Natural killer cell (primary cell): ENCODE measurements at regions not wholly inside any gene's neighbourhood (a gene's known extent, or its start where the extent isn't known, plus 50 kb on each side); places are given as distances from the start of the nearest gene placed in this dataset.
"Not testable (repeated sequence)": the region's sequence is repeated elsewhere in the genome, so short reads cannot be mapped to it uniquely, and the experiment has no call there.

Source experiments
- ATAC-seq, 3 donors: fragments of 150-1000 bp in 2 of 3; fragments of 200-7000 bp in 1 of 3; cut with Tn5 transposase; 1 replicate in 1 of 3; 2 replicates in 2 of 3; pipeline ENCODE4 v1.10.0; 2021; ENCODE audit warnings: mild to moderate bottlenecking in 2 of 3, moderate library complexity in 2 of 3
- DNase-seq, 2 donors: peaks; one replicate each; pipeline versions ENCODE4 v3.0.0 to v3.0.0-alpha.2; 2013 to 2021; ENCODE audit warnings: mixed read lengths in 1 of 2
- H3K27ac ChIP-seq: one replicate; pipeline ENCODE4 v1.5.1; 2013; ENCODE audit warnings: mild to moderate bottlenecking, low read length
- H3K27me3 ChIP-seq: one replicate; pipeline ENCODE4 v1.6.1; 2013; ENCODE audit warnings: low read length; ENCODE audit not compliant: control insufficient read depth, insufficient read depth
- H3K36me3 ChIP-seq: one replicate; pipeline ENCODE4 v1.6.1; 2013; ENCODE audit warnings: low read length; ENCODE audit not compliant: control insufficient read depth, insufficient read depth
- H3K4me1 ChIP-seq: one replicate; pipeline ENCODE4 v1.6.1; 2013; ENCODE audit warnings: low read length; ENCODE audit not compliant: control insufficient read depth, insufficient read depth
- H3K4me3 ChIP-seq: one replicate; pipeline ENCODE4 v1.5.1; 2013; ENCODE audit warnings: low read length
- H3K9me3 ChIP-seq: one replicate; pipeline ENCODE4 v1.6.1; 2013; ENCODE audit warnings: low read length; ENCODE audit not compliant: control insufficient read depth, insufficient read depth
- H3K27ac Mint-ChIP-seq, 2 donors: one replicate each; pipeline ENCODE4 v1.8.0; 2022; ENCODE audit warnings: mild to moderate bottlenecking in 2 of 2, mixed read lengths in 2 of 2, moderate library complexity in 1 of 2
- H3K27me3 Mint-ChIP-seq, 2 donors: one replicate each; pipeline ENCODE4 v1.8.0; 2022; ENCODE audit warnings: low read depth in 2 of 2, mixed read lengths in 2 of 2
- H3K36me3 Mint-ChIP-seq: one replicate; pipeline ENCODE4 v1.8.0; 2022; ENCODE audit warnings: mixed read lengths
- H3K4me1 Mint-ChIP-seq, 2 donors: one replicate each; pipeline ENCODE4 v1.8.0; 2022; ENCODE audit warnings: mixed read lengths in 2 of 2
- H3K4me3 Mint-ChIP-seq: one replicate; pipeline ENCODE4 v1.8.0; 2022; ENCODE audit warnings: mild to moderate bottlenecking, moderate library complexity, mixed read lengths
- H3K9me3 Mint-ChIP-seq, 2 donors: one replicate each; pipeline ENCODE4 v1.8.0; 2022; ENCODE audit warnings: mixed read lengths in 2 of 2
- WGBS: methylation state at CpG from one replicate; pipeline ENCODE4 v1.1.7; 2013; ENCODE audit warnings: missing lambda C conversion rate; ENCODE audit not compliant: insufficient coverage; 5-methylcytosine and 5-hydroxymethylcytosine counted together
- intact Hi-C: fragments of 100-400 bp; cut with micrococcal nuclease; formaldehyde crosslinking; loops from one replicate; pipeline ENCODE4 v1.14.2; 2022
- TF ChIP-seq, protein P1 (sequence below): fragments of 200-600 bp; IDR thresholded peaks from one replicate; pipeline ENCODE4 v1.8.0; 2022; ENCODE audit warnings: antibody characterized with exemption

DNA sequence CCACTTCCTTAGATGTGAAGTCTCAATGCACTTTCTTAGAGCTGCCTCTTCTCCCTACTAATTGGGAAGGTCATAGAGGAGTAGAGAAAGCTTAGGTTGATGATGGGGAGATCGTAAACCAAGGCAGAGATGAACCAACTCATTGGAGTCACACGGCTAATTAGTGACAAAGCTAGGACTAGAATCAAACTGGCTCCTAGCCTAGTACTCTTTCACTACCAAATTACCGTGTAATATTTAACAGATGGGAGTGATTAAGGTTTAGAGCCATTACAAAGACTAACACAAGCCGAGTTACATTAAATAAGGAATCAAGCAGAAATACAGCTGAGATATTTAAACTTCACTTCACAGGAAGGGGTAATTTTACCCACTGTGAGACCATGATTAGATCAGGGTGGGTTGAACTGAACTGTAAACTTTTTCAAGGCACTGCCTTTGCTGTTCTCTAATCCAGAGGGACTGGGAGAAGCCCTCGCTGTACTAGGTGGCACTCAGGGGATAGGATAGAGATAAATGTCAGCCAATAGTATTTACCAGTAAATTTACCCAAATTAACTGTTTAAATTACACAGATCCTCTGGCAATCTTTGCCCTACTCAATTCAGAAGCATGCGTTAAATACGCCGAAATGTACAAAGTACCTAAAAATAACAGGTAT is 166.4 kb upstream of the PIK3R1 start:
- no peak overlapping the region for H3K27ac ChIP-seq
- TF ChIP-seq, protein P1, sequence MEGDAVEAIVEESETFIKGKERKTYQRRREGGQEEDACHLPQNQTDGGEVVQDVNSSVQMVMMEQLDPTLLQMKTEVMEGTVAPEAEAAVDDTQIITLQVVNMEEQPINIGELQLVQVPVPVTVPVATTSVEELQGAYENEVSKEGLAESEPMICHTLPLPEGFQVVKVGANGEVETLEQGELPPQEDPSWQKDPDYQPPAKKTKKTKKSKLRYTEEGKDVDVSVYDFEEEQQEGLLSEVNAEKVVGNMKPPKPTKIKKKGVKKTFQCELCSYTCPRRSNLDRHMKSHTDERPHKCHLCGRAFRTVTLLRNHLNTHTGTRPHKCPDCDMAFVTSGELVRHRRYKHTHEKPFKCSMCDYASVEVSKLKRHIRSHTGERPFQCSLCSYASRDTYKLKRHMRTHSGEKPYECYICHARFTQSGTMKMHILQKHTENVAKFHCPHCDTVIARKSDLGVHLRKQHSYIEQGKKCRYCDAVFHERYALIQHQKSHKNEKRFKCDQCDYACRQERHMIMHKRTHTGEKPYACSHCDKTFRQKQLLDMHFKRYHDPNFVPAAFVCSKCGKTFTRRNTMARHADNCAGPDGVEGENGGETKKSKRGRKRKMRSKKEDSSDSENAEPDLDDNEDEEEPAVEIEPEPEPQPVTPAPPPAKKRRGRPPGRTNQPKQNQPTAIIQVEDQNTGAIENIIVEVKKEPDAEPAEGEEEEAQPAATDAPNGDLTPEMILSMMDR: no peak
- ATAC-seq: no peak
- H3K4me1 ChIP-seq: no peaks in the 10 kb centered on the region
- no peaks in the 10 kb centered on the region for H3K4me1 Mint-ChIP-seq
- no peak overlapping the region for H3K27ac Mint-ChIP-seq
- H3K4me3 ChIP-seq: no peak overlapping the region
- DNase-seq: no peak
- intact Hi-C loops: no loop called here
- H3K9me3 Mint-ChIP-seq: peaks cover 0 to 2% of the 10 kb centered on the region in 2 donors
- WGBS: 88% methylated on average over 4 of the region's 8 CpGs
- no peaks in the 10 kb centered on the region for H3K27me3 ChIP-seq
- H3K36me3 ChIP-seq: no peaks in the 10 kb centered on the region
- no peak overlapping the region for H3K4me3 Mint-ChIP-seq
- H3K36me3 Mint-ChIP-seq: no peaks in the 10 kb centered on the region
- peaks cover 8 to 26% of the 10 kb centered on the region in 2 donors for H3K27me3 Mint-ChIP-seq
- no peaks in the 10 kb centered on the region for H3K9me3 ChIP-seq

DNA sequence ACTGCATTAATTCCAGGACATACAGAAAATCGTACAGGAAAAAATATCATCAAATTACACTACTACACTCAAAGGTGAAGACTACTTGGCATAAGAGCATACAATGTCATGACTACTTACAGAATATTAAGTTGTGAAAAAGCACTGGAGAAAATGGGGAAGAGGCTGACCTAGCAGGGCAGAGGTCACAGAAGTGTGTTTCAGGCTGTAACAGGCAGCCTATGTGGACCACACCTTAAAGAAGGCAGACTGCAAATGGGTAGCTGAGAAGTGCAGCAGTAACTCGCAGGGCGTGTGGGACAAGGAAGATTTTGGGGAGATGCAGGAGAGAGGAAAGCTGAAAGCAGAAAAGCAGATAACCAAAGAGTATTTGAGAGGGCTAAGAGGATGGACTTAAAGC is 167.0 kb upstream of the PIK3R1 start:
- H3K4me1 Mint-ChIP-seq: peaks cover 0 to 2% of the 10 kb centered on the region in 2 donors
- no peaks in the 10 kb centered on the region for H3K27me3 ChIP-seq
- intact Hi-C loops: no loop called here

DNA sequence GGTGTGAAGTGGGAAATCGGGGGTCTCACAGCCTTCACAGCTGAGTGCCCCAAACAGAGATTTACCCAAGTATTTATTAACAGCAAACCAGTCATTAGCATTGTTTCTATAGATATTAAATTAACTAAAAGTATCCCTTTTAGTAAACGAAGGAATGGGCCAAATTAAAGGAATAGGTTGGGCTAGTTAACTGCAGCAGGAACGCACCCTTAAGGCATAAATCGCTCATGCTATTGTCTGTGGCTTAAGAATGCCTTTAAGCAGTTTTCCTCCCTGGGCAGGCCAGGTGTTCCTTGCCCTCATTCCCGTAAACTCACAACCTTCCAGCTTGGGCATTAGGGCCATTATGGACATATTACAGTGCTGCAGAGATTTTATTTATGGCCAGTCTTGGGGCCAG is 167.5 kb upstream of the PIK3R1 start:
- DNase-seq, H3K4me1 Mint-ChIP-seq, ATAC-seq, H3K27ac Mint-ChIP-seq, H3K9me3 Mint-ChIP-seq, H3K27me3 ChIP-seq, H3K9me3 ChIP-seq, H3K27ac ChIP-seq, H3K36me3 Mint-ChIP-seq, H3K4me1 ChIP-seq, H3K4me3 Mint-ChIP-seq, H3K36me3 ChIP-seq, H3K4me3 ChIP-seq, intact Hi-C loops: not testable (repeated sequence)
- WGBS: 94% methylated on average over 4 of the region's 5 CpGs
- peaks cover 8 to 26% of the 10 kb centered on the region in 2 donors for H3K27me3 Mint-ChIP-seq

More for the DNA sequence above, 167.0 kb upstream of the PIK3R1 start:
- H3K4me3 Mint-ChIP-seq: no peak overlapping the region
- H3K9me3 ChIP-seq: no peaks in the 10 kb centered on the region
- peaks cover 8 to 26% of the 10 kb centered on the region in 2 donors for H3K27me3 Mint-ChIP-seq
- H3K4me1 ChIP-seq: no peaks in the 10 kb centered on the region
- WGBS: 96% methylated on average over 2 of the region's 3 CpGs
- H3K36me3 ChIP-seq: no peaks in the 10 kb centered on the region
- DNase-seq (no peak), ATAC-seq (no peak)
- H3K27ac Mint-ChIP-seq: no peak overlapping the region
- H3K36me3 Mint-ChIP-seq: no peaks in the 10 kb centered on the region
- H3K4me3 ChIP-seq: no peak overlapping the region
- H3K27ac ChIP-seq: no peak overlapping the region
- TF ChIP-seq, protein P1: no peak
- peaks cover 0 to 2% of the 10 kb centered on the region in 2 donors for H3K9me3 Mint-ChIP-seq

DNA sequence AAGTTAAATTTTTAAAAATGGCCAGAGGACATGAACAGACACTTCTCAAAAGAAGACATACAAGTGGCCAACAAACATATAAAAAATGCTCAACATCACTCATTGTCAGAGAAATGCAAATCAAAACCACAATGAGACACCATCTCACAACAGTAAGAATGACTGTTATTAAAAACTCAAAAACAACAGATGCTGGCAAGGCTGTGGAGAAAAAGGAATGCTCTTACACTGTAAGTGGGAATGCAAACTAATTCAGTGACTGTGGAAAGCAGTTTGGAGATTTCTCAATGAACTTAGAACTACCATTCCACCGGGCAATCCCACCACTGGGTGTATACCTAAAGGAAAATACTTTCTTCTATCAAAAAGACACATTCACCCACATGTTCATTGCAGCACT is 168.5 kb upstream of the PIK3R1 start:
- Mint-ChIP-seq H3K9me3 (peaks cover 0 to 2% of the 10 kb centered on the region in 2 donors), H3K4me3 (no peak overlapping the region), H3K27ac (no peak overlapping the region), H3K27me3 (peaks cover 6 to 19% of the 10 kb centered on the region in 2 donors), H3K4me1 (peaks cover 0 to 8% of the 10 kb centered on the region in 2 donors), H3K36me3 (no peaks in the 10 kb centered on the region)
- intact Hi-C loops: no loop called here
- peaks cover 6% of the 10 kb centered on the region for H3K4me1 ChIP-seq
- H3K9me3 ChIP-seq: no peaks in the 10 kb centered on the region
- H3K4me3 ChIP-seq: no peak overlapping the region
- no peaks in the 10 kb centered on the region for H3K36me3 ChIP-seq
- DNase-seq (no peak), ATAC-seq (no peak)
- no peak overlapping the region for H3K27ac ChIP-seq
- H3K27me3 ChIP-seq: no peaks in the 10 kb centered on the region
- TF ChIP-seq, protein P1: no peak
- 86% methylated on average over 1 of the region's 1 CpG for WGBS
